B cell (primary cell): ENCODE measurements at regions not wholly inside any gene's neighbourhood (a gene's known extent, or its start where the extent isn't known, plus 50 kb on each side); places are given as distances from the start of the nearest gene placed in this dataset.

Experiments
- ATAC-seq: fragments of 200-7000 bp; cut with Tn5 transposase; one replicate; pipeline ENCODE4 v1.10.0; 2021; ENCODE audit warnings: low read depth, mild to moderate bottlenecking, moderate number of reproducible peaks, moderate library complexity
- CTCF ChIA-PET: fragments of 350-600 bp; sonication (Branson Sonifier 250); formaldehyde crosslinking; loops from one replicate; lab custom pipeline; 2021; ENCODE audit warnings: antibody characterized with exemption, inconsistent platforms; lab: Charles Lee
- POLR2A ChIA-PET: fragments of 350-600 bp; sonication (Branson Sonifier 250); formaldehyde crosslinking; loops from one replicate; lab custom pipeline; 2021; ENCODE audit warnings: antibody characterized with exemption; lab: Charles Lee
- DNase-seq: peaks from one replicate; pipeline ENCODE4 v3.0.0; 2013
- H2AFZ ChIP-seq: 2 replicates; pipeline ENCODE4 v1.6.1; 2012; ENCODE audit warnings: mild to moderate bottlenecking, low read depth, low read length; ENCODE audit not compliant: insufficient read depth, poor library complexity, severe bottlenecking
- H3K27ac ChIP-seq, 2 donors: 1 replicate in 1 of 2; 2 replicates in 1 of 2; pipeline ENCODE4 v1.5.1; 2012 to 2013; ENCODE audit warnings: low read length in 2 of 2, mild to moderate bottlenecking in 2 of 2, moderate library complexity in 1 of 2
- H3K27me3 ChIP-seq, 4 experiments: fragments of 200-600 bp in 1 of 4; sonication (generic) in 1 of 4; replicated peaks in 1 of 4; 1 replicate in 2 of 4; 2 replicates in 2 of 4; pipeline versions ENCODE4 v1.6.1 to v1.7.0; 2013 to 2016; ENCODE audit warnings: low read length in 3 of 4, mild to moderate bottlenecking in 2 of 4, mixed read lengths in 1 of 4, moderate library complexity in 1 of 4; ENCODE audit not compliant: insufficient read depth in 4 of 4, control insufficient read depth in 3 of 4; ENCODE audit errors: control extremely low read depth in 1 of 4
- H3K36me3 ChIP-seq, 2 experiments: replicated peaks in 1 of 2; 1 replicate in 1 of 2; 2 replicates in 1 of 2; pipeline versions ENCODE4 v1.6.1 to v1.7.1; 2013; ENCODE audit warnings: low read length in 1 of 2; ENCODE audit not compliant: insufficient read depth in 2 of 2, control insufficient read depth in 1 of 2; ENCODE audit errors: control extremely low read depth in 1 of 2, extremely low read depth in 1 of 2
- H3K4me1 ChIP-seq, 2 donors: fragments of 200-600 bp in 1 of 2; sonication (generic) in 1 of 2; 1 replicate in 1 of 2; 2 replicates in 1 of 2; pipeline versions ENCODE4 v1.5.1 to v1.6.1; 2013 to 2017; ENCODE audit warnings: low read length in 2 of 2; ENCODE audit not compliant: control insufficient read depth in 2 of 2, insufficient read depth in 2 of 2
- H3K4me2 ChIP-seq: replicated peaks from 2 replicates; pipeline ENCODE3; 2012; ENCODE audit warnings: mild to moderate bottlenecking, low read depth, low read length; ENCODE audit not compliant: poor library complexity, severe bottlenecking
- H3K4me3 ChIP-seq, 5 experiments: fragments of 200-600 bp in 1 of 5; sonication (generic) in 1 of 5; 1 replicate in 3 of 5; 2 replicates in 2 of 5; pipeline versions ENCODE4 v1.5.1 to v1.7.0; 2011 to 2016; ENCODE audit warnings: low read length in 4 of 5, mild to moderate bottlenecking in 4 of 5, low read depth in 2 of 5, control low read depth in 1 of 5, moderate library complexity in 1 of 5; ENCODE audit not compliant: insufficient read depth in 1 of 5; ENCODE audit errors: control extremely low read depth in 1 of 5, extremely low read depth in 1 of 5
- H3K79me2 ChIP-seq: fragments of 200-600 bp; sonication (generic); one replicate; pipeline ENCODE4 v1.6.0; 2016; ENCODE audit warnings: low read length; ENCODE audit not compliant: control insufficient read depth, insufficient read depth
- H3K9ac ChIP-seq: fragments of 200-600 bp; sonication (generic); 2 replicates; pipeline ENCODE4 v1.6.1; 2017; ENCODE audit warnings: mild to moderate bottlenecking, low read length, moderate library complexity
- H3K9me3 ChIP-seq, 3 donors: one replicate each; pipeline versions ENCODE4 v1.6.1 to v1.7.1; 2013; ENCODE audit warnings: low read length in 2 of 3; ENCODE audit not compliant: control insufficient read depth in 2 of 3, insufficient read depth in 1 of 3; ENCODE audit errors: control extremely low read depth in 1 of 3
- H4K20me1 ChIP-seq: 2 replicates; pipeline ENCODE4 v1.6.0; 2012; ENCODE audit warnings: mild to moderate bottlenecking, low read length; ENCODE audit not compliant: insufficient read depth, control insufficient read depth, poor library complexity, severe bottlenecking
- H3K27ac Mint-ChIP-seq: one replicate; pipeline ENCODE4 v1.8.0; 2021; ENCODE audit warnings: mixed read lengths
- H3K27me3 Mint-ChIP-seq: one replicate; pipeline ENCODE4 v1.8.0; 2021; ENCODE audit warnings: mixed read lengths
- H3K4me1 Mint-ChIP-seq: one replicate; pipeline ENCODE4 v1.8.0; 2021; ENCODE audit warnings: mixed read lengths
- H3K4me3 Mint-ChIP-seq: one replicate; pipeline ENCODE4 v1.8.0; 2021; ENCODE audit warnings: mixed read lengths
- H3K9me3 Mint-ChIP-seq: one replicate; pipeline ENCODE4 v1.8.0; 2022; ENCODE audit warnings: mixed read lengths; ENCODE audit not compliant: insufficient read depth
- CTCF ChIP-seq: fragments of 200-600 bp; IDR thresholded peaks from one replicate; pipeline ENCODE4 v1.8.0; 2022; ENCODE audit warnings: antibody characterized with exemption, mild to moderate bottlenecking
- EZH2 ChIP-seq: IDR thresholded peaks from 2 replicates; pipeline ENCODE4 v1.6.1; 2012; ENCODE audit warnings: borderline replicate concordance, low read depth, mild to moderate bottlenecking, moderate library complexity, low read length; ENCODE audit not compliant: insufficient read depth, poor library complexity, severe bottlenecking
- WGBS: methylation state at CpG from one replicate; pipeline ENCODE4 v1.1.5; 2013; ENCODE audit warnings: missing lambda C conversion rate; ENCODE audit not compliant: insufficient coverage; 5-methylcytosine and 5-hydroxymethylcytosine counted together
- intact Hi-C: fragments of 100-400 bp; cut with micrococcal nuclease; formaldehyde crosslinking; loops from one replicate; pipeline ENCODE4 v1.10.0; 2022

GRCh38 chr6:54440549-54440948 is 132.3 kb downstream of the TINAG start:
- no peak overlapping the region for H3K27ac ChIP-seq
- POLR2A ChIA-PET: no interaction called here

GRCh38 chr6:54441020-54441419 is 132.8 kb downstream of the TINAG start:
- POLR2A ChIA-PET: no interaction called here
- intact Hi-C loops: no loop called here
- DNase-seq: no peak
- Mint-ChIP-seq H3K27ac (no peak overlapping the region), H3K27me3 (no peaks in the 10 kb centered on the region), H3K9me3 (no peaks in the 10 kb centered on the region), H3K4me3 (no peak overlapping the region), H3K4me1 (no peaks in the 10 kb centered on the region)
- no peaks in the 10 kb centered on the region for H3K36me3 ChIP-seq
- H3K27ac ChIP-seq: no peak overlapping the region
- 100% methylated on average over 2 of the region's 2 CpGs for WGBS
- no peak overlapping the region for H3K9ac ChIP-seq
- CTCF ChIA-PET: no interaction called here
- H3K79me2 ChIP-seq: no peaks in the 10 kb centered on the region
- no peak for TF ChIP-seq CTCF
- TF ChIP-seq EZH2: no peak
- no peak overlapping the region for H3K4me3 ChIP-seq
- no peak overlapping the region for H2AFZ ChIP-seq
- no peak overlapping the region for H3K4me2 ChIP-seq
- no peak for ATAC-seq
- H3K9me3 ChIP-seq: peaks cover 0 to 17% (median 0%) of the 10 kb centered on the region in 3 donors
- no peaks in the 10 kb centered on the region for H3K4me1 ChIP-seq
- no peaks in the 10 kb centered on the region for H4K20me1 ChIP-seq
- H3K27me3 ChIP-seq: no peaks in the 10 kb centered on the region

More at GRCh38 chr6:54440549-54440948, 132.3 kb downstream of the TINAG start:
- H2AFZ ChIP-seq: no peak overlapping the region
- Mint-ChIP-seq H3K4me3 (no peak overlapping the region), H3K27ac (no peak overlapping the region), H3K4me1 (no peaks in the 10 kb centered on the region), H3K27me3 (no peaks in the 10 kb centered on the region), H3K9me3 (no peaks in the 10 kb centered on the region)
- 95% methylated on average over 2 of the region's 2 CpGs for WGBS
- H3K9ac ChIP-seq: no peak overlapping the region
- TF ChIP-seq EZH2: no peak
- TF ChIP-seq CTCF: no peak
- H3K4me3 ChIP-seq: no peak overlapping the region
- ATAC-seq (no peak), DNase-seq (no peak)
- H4K20me1 ChIP-seq: no peaks in the 10 kb centered on the region
- intact Hi-C loops: no loop called here
- H3K27me3 ChIP-seq: no peaks in the 10 kb centered on the region
- no peaks in the 10 kb centered on the region for H3K36me3 ChIP-seq
- CTCF ChIA-PET: no interaction called here
- H3K79me2 ChIP-seq: no peaks in the 10 kb centered on the region
- H3K9me3 ChIP-seq: peaks cover 0 to 17% (median 0%) of the 10 kb centered on the region in 3 donors
- H3K4me2 ChIP-seq: no peak overlapping the region
- H3K4me1 ChIP-seq: no peaks in the 10 kb centered on the region
